ENCODE measurements at regions not wholly inside any gene's neighbourhood (a gene's known extent, or its start where the extent isn't known, plus 50 kb on each side); places are given as distances from the start of the nearest gene placed in this dataset.
A peak's percentile ranks its signal among the peaks of the same experiment; 100 is the strongest.

DNA sequence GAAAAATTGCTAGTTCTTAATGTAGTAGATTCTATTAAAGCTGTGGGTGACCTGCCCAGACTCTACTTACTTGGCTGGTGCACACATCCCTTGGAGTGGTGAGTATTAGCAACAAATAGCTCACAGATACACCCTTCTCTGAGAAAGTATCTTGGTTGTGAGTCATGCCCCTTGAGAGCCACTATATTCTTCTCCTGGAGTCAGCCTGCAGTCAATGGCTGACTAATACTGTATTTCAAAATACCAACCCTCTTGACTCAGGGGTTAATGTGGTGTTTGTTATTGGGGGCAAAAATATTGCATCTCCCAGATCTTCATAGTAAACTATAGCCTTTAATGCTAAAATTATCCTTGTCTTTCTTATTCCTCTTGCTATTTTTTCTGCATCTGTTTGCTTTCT is 354.9 kb downstream of the BMPER start:
- DNase-seq (ENCODE audit: low read depth): no peak
- no peak overlapping the region for H3K4me3 ChIP-seq (ENCODE audit: low read depth, low read length)
- no peak for TF ChIP-seq CTCF (IDR thresholded peaks at IDR 0.05; ENCODE audit: insufficient read depth, low read depth, low read length, missing control alignments)

- DNase-seq (ENCODE audit: low read depth): no peak
- no peak for TF ChIP-seq CTCF (IDR thresholded peaks at IDR 0.05; ENCODE audit: insufficient read depth, low read depth, low read length, missing control alignments)
These were observed 357.8 kb downstream of the BMPER start for GRCh38 chr7:34263168-34263567.

GRCh38 chr7:34269084-34269483 is 363.7 kb downstream of the BMPER start:
- no peak overlapping the region for H3K4me3 ChIP-seq (ENCODE audit: low read depth, low read length)
- TF ChIP-seq CTCF (IDR thresholded peaks at IDR 0.05; ENCODE audit: insufficient read depth, low read depth, low read length, missing control alignments): no peak
- DNase-seq (ENCODE audit: low read depth): no peak

More at GRCh38 chr7:34263168-34263567, 357.8 kb downstream of the BMPER start:
- H3K4me3 ChIP-seq (ENCODE audit: low read depth, low read length): no peak overlapping the region

- TF ChIP-seq CTCF (IDR thresholded peaks at IDR 0.05; ENCODE audit: insufficient read depth, low read depth, low read length, missing control alignments): no peak
- no peak overlapping the region for H3K4me3 ChIP-seq (ENCODE audit: low read depth, low read length)
- no peak for DNase-seq (ENCODE audit: low read depth)
These were observed 370.3 kb downstream of the BMPER start for GRCh38 chr7:34275624-34276023.

DNA sequence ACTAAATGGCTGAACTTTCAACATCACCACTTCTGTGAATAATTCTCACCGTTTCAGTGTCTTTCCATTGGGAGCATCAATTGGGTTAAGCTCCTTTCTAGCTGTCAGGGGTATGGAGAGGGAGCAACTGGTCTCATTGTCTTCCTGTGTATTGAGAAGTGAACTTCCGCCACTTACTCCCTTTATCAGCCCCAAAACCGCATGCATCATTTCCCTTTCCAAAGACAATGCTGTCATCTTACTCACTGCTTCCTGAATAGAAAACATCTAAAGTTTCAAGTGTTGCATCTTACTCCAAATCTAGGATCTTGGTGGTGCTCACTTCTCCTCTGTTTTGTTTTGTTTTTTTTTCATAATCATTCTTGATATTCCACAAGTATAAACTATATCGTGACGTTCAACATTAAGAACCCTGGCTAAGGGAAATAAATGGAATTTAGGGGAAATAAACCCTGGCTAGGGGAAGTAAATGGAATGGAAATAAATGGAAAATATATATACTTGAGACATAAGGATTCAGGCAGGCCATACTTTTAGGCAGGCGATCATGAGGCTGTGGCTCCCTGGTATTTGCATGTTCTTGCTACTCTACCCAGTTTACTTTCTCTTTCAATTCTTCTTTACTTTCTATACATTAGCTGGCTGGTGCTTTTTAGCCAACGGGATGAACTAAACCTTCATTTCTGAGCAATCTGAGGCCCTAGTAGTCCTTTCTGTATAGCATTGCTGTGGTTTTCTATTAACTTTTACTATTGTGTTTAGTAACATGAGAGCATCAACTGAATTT is 371.9 kb downstream of the BMPER start:
- no peak overlapping the region for H3K4me3 ChIP-seq (ENCODE audit: low read depth, low read length)
- no peak for TF ChIP-seq CTCF (IDR thresholded peaks at IDR 0.05; ENCODE audit: insufficient read depth, low read depth, low read length, missing control alignments)
- peak; percentile 9 for DNase-seq (ENCODE audit: low read depth)

DNA sequence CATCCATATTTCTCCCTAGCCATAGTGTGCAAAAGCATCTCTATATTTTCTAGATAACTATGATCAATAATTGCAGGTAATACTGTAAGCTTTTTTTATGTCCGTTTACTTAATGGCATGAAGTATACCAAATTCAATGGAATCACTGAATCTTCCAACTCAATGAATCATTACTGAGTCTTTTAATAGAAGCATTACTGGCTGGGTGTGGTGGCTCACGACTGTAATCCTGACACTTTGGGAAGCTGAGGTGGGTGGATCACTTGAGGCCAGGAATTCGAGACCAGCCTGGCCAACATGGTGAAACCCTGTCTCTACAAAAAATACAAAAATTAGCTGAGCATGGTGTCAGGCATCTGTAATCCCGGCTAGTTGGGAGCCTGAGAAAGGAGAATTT is 372.5 kb downstream of the BMPER start:
- TF ChIP-seq CTCF (IDR thresholded peaks at IDR 0.05; ENCODE audit: insufficient read depth, low read depth, low read length, missing control alignments): no peak
- H3K4me3 ChIP-seq (ENCODE audit: low read depth, low read length): no peak overlapping the region
- no peak for DNase-seq (ENCODE audit: low read depth)

- no peak for DNase-seq (ENCODE audit: low read depth)
- TF ChIP-seq CTCF (IDR thresholded peaks at IDR 0.05; ENCODE audit: insufficient read depth, low read depth, low read length, missing control alignments): no peak
- H3K4me3 ChIP-seq (ENCODE audit: low read depth, low read length): no peak overlapping the region
These were observed 375.9 kb downstream of the BMPER start for GRCh38 chr7:34281260-34281659.

All from GM12865 (cell line).